ENCODE measurements at regions not wholly inside any gene's neighbourhood (a gene's known extent, or its start where the extent isn't known, plus 50 kb on each side); places are given as distances from the start of the nearest gene placed in this dataset.

DNA sequence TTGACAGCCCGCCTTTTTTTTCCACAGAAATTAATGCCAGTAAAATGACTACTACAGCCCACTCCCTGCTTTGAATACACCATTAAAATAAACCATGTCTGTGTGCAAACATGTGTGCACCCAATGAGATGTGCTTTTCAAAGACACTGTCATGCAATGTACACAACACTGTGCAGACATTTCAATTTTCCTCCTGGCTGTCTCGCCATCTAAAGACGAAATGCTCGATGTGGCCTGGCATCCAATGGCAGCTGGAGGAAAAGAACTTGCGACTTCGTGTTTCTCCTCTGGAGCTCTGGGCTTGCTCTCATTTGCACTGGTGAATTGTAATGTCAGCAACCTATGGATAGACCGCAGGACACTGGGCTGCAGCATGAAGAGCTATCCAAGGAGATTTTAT is 147.0 kb upstream of the NAV2 start:
- no peak overlapping the region for H3K4me3 ChIP-seq
- no peaks in the 10 kb centered on the region for H3K9me3 ChIP-seq (replicated peaks)
- intact Hi-C loops (cut with micrococcal nuclease) = loop anchor here (2.0 kb wide), 1 partner anchor 177 kb away; no protein-coding TSS in a partner anchor
- H3K36me3 ChIP-seq = no peaks in the 10 kb centered on the region
- TF ChIP-seq, protein P1, sequence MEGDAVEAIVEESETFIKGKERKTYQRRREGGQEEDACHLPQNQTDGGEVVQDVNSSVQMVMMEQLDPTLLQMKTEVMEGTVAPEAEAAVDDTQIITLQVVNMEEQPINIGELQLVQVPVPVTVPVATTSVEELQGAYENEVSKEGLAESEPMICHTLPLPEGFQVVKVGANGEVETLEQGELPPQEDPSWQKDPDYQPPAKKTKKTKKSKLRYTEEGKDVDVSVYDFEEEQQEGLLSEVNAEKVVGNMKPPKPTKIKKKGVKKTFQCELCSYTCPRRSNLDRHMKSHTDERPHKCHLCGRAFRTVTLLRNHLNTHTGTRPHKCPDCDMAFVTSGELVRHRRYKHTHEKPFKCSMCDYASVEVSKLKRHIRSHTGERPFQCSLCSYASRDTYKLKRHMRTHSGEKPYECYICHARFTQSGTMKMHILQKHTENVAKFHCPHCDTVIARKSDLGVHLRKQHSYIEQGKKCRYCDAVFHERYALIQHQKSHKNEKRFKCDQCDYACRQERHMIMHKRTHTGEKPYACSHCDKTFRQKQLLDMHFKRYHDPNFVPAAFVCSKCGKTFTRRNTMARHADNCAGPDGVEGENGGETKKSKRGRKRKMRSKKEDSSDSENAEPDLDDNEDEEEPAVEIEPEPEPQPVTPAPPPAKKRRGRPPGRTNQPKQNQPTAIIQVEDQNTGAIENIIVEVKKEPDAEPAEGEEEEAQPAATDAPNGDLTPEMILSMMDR (IDR thresholded peaks at IDR 0.05; ENCODE audit: borderline replicate concordance) = no peak
- DNase-seq = no peak
- H3K27ac ChIP-seq (replicated peaks) = no peak overlapping the region
- H3K4me1 ChIP-seq = peaks cover 22% of the 10 kb centered on the region
- H3K27me3 ChIP-seq (ENCODE audit: low read depth) = no peaks in the 10 kb centered on the region

DNA sequence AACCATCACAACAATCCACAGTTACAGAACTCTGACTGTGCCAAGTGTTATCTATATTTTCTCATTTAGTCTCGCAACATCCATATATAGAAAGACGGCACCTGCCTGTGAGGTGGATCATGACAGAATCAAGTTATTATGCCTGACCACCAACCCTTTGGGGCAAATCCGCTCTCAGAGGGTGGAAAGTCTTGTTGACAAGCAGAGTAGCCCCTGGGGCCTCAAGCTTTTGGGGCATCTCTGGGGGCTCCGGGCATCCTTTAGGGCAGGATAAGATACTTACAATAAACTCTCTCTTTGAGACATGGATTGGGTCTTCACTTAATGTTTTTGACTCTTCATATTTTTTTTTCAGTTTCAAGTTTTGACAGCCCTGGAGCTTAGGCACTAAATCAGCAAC is 150.5 kb upstream of the NAV2 start:
- Histone ChIP-seq H3K27me3 (ENCODE audit: low read depth) (no peaks in the 10 kb centered on the region), H3K9me3 (replicated peaks) (no peaks in the 10 kb centered on the region), H3K36me3 (no peaks in the 10 kb centered on the region), H3K27ac (replicated peaks) (no peak overlapping the region), H3K4me3 (no peak overlapping the region), H3K4me1 (peaks cover 19% of the 10 kb centered on the region)
- TF ChIP-seq, protein P1 (IDR thresholded peaks at IDR 0.05; ENCODE audit: borderline replicate concordance) = no peak
- intact Hi-C loops (cut with micrococcal nuclease) = no loop called here
- no peak for DNase-seq

DNA sequence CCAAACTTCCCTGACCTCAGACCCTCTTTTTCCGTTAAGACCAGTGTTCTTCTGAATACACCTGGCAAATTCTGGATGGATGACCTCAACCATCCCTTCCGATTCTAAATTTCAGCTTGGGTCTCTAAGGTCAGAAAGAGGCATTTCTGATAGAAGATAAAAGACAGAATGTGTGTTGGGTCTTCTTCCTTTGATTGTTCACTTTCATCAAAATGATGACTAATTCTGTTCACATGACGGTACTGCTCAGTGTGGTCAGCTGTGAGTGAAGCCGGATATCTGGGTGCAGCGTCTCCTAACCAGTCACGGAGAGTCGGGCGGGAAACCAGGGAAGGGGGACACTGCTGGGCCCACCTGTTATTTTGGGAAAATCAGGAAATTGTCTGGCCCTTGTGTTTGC is 151.6 kb upstream of the NAV2 start:
- Histone ChIP-seq H3K27me3 (ENCODE audit: low read depth) (no peaks in the 10 kb centered on the region), H3K36me3 (no peaks in the 10 kb centered on the region), H3K4me3 (no peak overlapping the region), H3K27ac (replicated peaks) (no peak overlapping the region), H3K9me3 (replicated peaks) (no peaks in the 10 kb centered on the region), H3K4me1 (peaks cover 19% of the 10 kb centered on the region)
- TF ChIP-seq, protein P1 (IDR thresholded peaks at IDR 0.05; ENCODE audit: borderline replicate concordance) = no peak
- intact Hi-C loops (cut with micrococcal nuclease) = no loop called here
- DNase-seq = no peak

DNA sequence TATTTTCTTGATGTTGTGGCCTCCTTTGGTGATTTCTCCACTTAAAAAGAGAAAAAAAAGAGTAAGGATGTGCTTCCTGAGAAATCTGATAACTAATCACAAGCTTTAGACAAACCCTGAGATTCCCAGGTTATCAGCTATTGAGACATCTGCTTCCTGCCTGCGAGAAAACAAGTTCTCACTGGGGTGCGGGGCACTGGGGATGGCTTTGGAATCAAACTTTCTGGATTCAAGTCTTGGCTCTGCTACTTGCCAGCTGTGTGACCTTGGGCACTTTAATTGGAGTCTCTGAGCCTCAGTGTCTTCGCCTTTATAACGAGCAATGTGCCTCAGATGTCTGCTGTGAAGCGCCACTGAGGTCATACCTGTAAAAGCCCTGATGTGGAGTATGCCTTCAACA is 152.5 kb upstream of the NAV2 start:
- DNase-seq = no peak

DNA sequence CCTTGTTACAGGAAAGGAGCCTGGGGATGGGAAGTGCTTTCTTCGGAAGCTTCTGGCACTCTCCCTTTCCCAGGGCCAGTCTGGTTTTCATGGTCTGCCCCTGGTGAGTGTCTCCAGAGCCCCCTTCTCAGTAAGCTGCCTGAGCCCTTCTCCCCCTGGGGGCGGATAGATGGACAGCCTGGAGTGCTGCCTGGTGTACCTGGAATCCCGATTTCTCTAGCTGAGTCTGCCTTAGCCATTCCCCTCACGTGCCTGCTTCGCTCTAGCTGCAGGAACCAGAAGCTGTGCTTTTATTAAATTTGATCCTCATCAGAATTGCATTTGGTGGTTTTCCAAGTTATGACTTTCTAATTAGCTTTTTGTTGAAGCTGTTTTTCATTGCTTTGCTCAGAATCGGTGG is 152.9 kb upstream of the NAV2 start:
- no peaks in the 10 kb centered on the region for H3K27me3 ChIP-seq (ENCODE audit: low read depth)
- no peaks in the 10 kb centered on the region for H3K36me3 ChIP-seq
- intact Hi-C loops (cut with micrococcal nuclease) = loop anchor here (5.0 kb wide), 1 partner anchor 343 kb away; no protein-coding TSS in a partner anchor
- H3K27ac ChIP-seq (replicated peaks) = no peak overlapping the region
- TF ChIP-seq, protein P1 (IDR thresholded peaks at IDR 0.05; ENCODE audit: borderline replicate concordance) = no peak
- peaks cover 18% of the 10 kb centered on the region for H3K4me1 ChIP-seq
- DNase-seq = no peak
- H3K9me3 ChIP-seq (replicated peaks) = no peaks in the 10 kb centered on the region
- no peak overlapping the region for H3K4me3 ChIP-seq

More for the DNA sequence above, 152.5 kb upstream of the NAV2 start:
- H3K4me1 ChIP-seq = peaks cover 19% of the 10 kb centered on the region
- no peaks in the 10 kb centered on the region for H3K27me3 ChIP-seq (ENCODE audit: low read depth)
- TF ChIP-seq, protein P1 (IDR thresholded peaks at IDR 0.05; ENCODE audit: borderline replicate concordance) = no peak
- intact Hi-C loops (cut with micrococcal nuclease) = no loop called here
- H3K9me3 ChIP-seq (replicated peaks) = no peaks in the 10 kb centered on the region
- H3K4me3 ChIP-seq = no peak overlapping the region
- no peak overlapping the region for H3K27ac ChIP-seq (replicated peaks)
- H3K36me3 ChIP-seq = no peaks in the 10 kb centered on the region
